ENCODE measurements at regions not wholly inside any gene's neighbourhood (a gene's known extent, or its start where the extent isn't known, plus 50 kb on each side); places are given as distances from the start of the nearest gene placed in this dataset.

GRCh38 chr6:150456466-150456865 is 87.7 kb downstream of the IYD start:
- H3K27ac Mint-ChIP-seq: peak overlapping the region in 2 of 6 donors; percentile 14 to 19
- peaks cover 7 to 13% (median 9%) of the 10 kb centered on the region in 3 donors for H3K4me1 Mint-ChIP-seq
- ATAC-seq (ENCODE audit: low read depth in 2 of 2) (no peak), DNase-seq (no peak)
- H3K27me3 Mint-ChIP-seq: peaks cover 5 to 14% (median 6%) of the 10 kb centered on the region in 3 donors
- H3K9me3 Mint-ChIP-seq: peaks cover 0 to 3% (median 3%) of the 10 kb centered on the region in 7 donors
- H3K4me3 Mint-ChIP-seq: no peak overlapping the region
- no peaks in the 10 kb centered on the region for H3K36me3 Mint-ChIP-seq

GRCh38 chr6:150456902-150457643 is 88.3 kb downstream of the IYD start:
- H3K36me3 Mint-ChIP-seq: no peaks in the 10 kb centered on the region
- H3K4me1 Mint-ChIP-seq: peaks cover 7 to 13% (median 9%) of the 10 kb centered on the region in 3 donors
- DNase-seq (no peak), ATAC-seq (ENCODE audit: low read depth in 2 of 2) (no peak)
- H3K4me3 Mint-ChIP-seq: no peak overlapping the region
- peaks cover 5 to 14% (median 6%) of the 10 kb centered on the region in 3 donors for H3K27me3 Mint-ChIP-seq
- peaks cover 0 to 6% (median 3%) of the 10 kb centered on the region in 7 donors for H3K9me3 Mint-ChIP-seq
- H3K27ac Mint-ChIP-seq: peak overlapping the region in 3 of 6 donors; percentile 14 to 56 (median 19)

GRCh38 chr6:150458579-150458978 is 89.8 kb downstream of the IYD start:
- Mint-ChIP-seq H3K4me3 (no peak overlapping the region), H3K27me3 (peaks cover 5 to 21% (median 6%) of the 10 kb centered on the region in 3 donors), H3K36me3 (no peaks in the 10 kb centered on the region), H3K27ac (no peak overlapping the region), H3K9me3 (peaks cover 0 to 6% (median 3%) of the 10 kb centered on the region in 7 donors), H3K4me1 (peaks cover 7 to 13% (median 9%) of the 10 kb centered on the region in 3 donors)
- ATAC-seq (ENCODE audit: low read depth in 2 of 2) (no peak), DNase-seq (no peak)

GRCh38 chr6:150463852-150464251 is 95.0 kb downstream of the IYD start:
- ATAC-seq (ENCODE audit: low read depth in 2 of 2): no peak
- no peaks in the 10 kb centered on the region for H3K36me3 Mint-ChIP-seq
- H3K4me1 Mint-ChIP-seq: no peaks in the 10 kb centered on the region
- peak overlapping the region in 1 of 6 donors; percentile 32 for H3K27ac Mint-ChIP-seq
- DNase-seq: no peak
- H3K9me3 Mint-ChIP-seq: peaks cover 0 to 6% (median 0%) of the 10 kb centered on the region in 7 donors
- no peak overlapping the region for H3K4me3 Mint-ChIP-seq
- peaks cover 0 to 14% (median 0%) of the 10 kb centered on the region in 3 donors for H3K27me3 Mint-ChIP-seq

- Mint-ChIP-seq H3K27ac (no peak overlapping the region), H3K9me3 (peaks cover 0 to 6% (median under 1%) of the 10 kb centered on the region in 7 donors), H3K4me1 (no peaks in the 10 kb centered on the region), H3K4me3 (no peak overlapping the region), H3K27me3 (peaks cover 0 to 12% (median 5%) of the 10 kb centered on the region in 3 donors), H3K36me3 (peaks cover 0 to 1% of the 10 kb centered on the region in 2 donors)
- no peak for DNase-seq
- ATAC-seq (ENCODE audit: low read depth in 2 of 2): no peak
These were observed 96.2 kb downstream of the IYD start for GRCh38 chr6:150464966-150465365.

GRCh38 chr6:150465610-150466009 is 96.8 kb downstream of the IYD start:
- Mint-ChIP-seq H3K9me3 (peaks cover 0 to 6% (median 2%) of the 10 kb centered on the region in 7 donors), H3K27me3 (peaks cover 0 to 15% (median 10%) of the 10 kb centered on the region in 3 donors), H3K27ac (no peak overlapping the region), H3K4me1 (no peaks in the 10 kb centered on the region), H3K36me3 (peaks cover 0 to 3% of the 10 kb centered on the region in 2 donors), H3K4me3 (no peak overlapping the region)
- ATAC-seq (ENCODE audit: low read depth in 2 of 2): no peak
- DNase-seq: no peak

- DNase-seq (no peak), ATAC-seq (ENCODE audit: low read depth in 2 of 2) (no peak)
- Mint-ChIP-seq H3K4me1 (no peaks in the 10 kb centered on the region), H3K27me3 (peaks cover 0 to 18% (median 10%) of the 10 kb centered on the region in 3 donors), H3K27ac (no peak overlapping the region), H3K4me3 (no peak overlapping the region), H3K36me3 (peaks cover 0 to 3% of the 10 kb centered on the region in 2 donors), H3K9me3 (peaks cover 0 to 6% (median 2%) of the 10 kb centered on the region in 7 donors)
These were observed 97.4 kb downstream of the IYD start for GRCh38 chr6:150466196-150466595.

GRCh38 chr6:150470131-150470530 is 101.3 kb downstream of the IYD start:
- Mint-ChIP-seq H3K4me3 (no peak overlapping the region), H3K4me1 (no peaks in the 10 kb centered on the region), H3K27ac (peak overlapping the region in 2 of 6 donors; percentile 9 to 74), H3K9me3 (peaks cover 0 to 5% (median 1%) of the 10 kb centered on the region in 7 donors), H3K36me3 (peaks cover 0 to 3% of the 10 kb centered on the region in 2 donors), H3K27me3 (peaks cover 4 to 31% (median 21%) of the 10 kb centered on the region in 3 donors)
- DNase-seq: no peak
- no peak for ATAC-seq (ENCODE audit: low read depth in 2 of 2)

- ATAC-seq (ENCODE audit: low read depth in 2 of 2) (no peak), DNase-seq (no peak)
- Mint-ChIP-seq H3K4me3 (no peak overlapping the region), H3K4me1 (no peaks in the 10 kb centered on the region), H3K27me3 (peaks cover 4 to 31% (median 21%) of the 10 kb centered on the region in 3 donors), H3K36me3 (peaks cover 0 to 3% of the 10 kb centered on the region in 2 donors), H3K27ac (no peak overlapping the region), H3K9me3 (peaks cover 0 to 5% (median 1%) of the 10 kb centered on the region in 7 donors)
These were observed 102.3 kb downstream of the IYD start for GRCh38 chr6:150470960-150471665.

- DNase-seq: no peak
- Mint-ChIP-seq H3K4me3 (no peak overlapping the region), H3K4me1 (no peaks in the 10 kb centered on the region), H3K27me3 (peaks cover 18 to 36% (median 23%) of the 10 kb centered on the region in 3 donors), H3K36me3 (peaks cover 0 to 7% of the 10 kb centered on the region in 2 donors), H3K9me3 (peaks cover 0 to 4% (median 2%) of the 10 kb centered on the region in 7 donors), H3K27ac (peak overlapping the region in 1 of 6 donors; percentile 41)
- ATAC-seq (ENCODE audit: low read depth in 2 of 2): no peak
These were observed 110.1 kb downstream of the IYD start for GRCh38 chr6:150478656-150479545.

- no peak for ATAC-seq (ENCODE audit: low read depth in 2 of 2)
- no peaks in the 10 kb centered on the region for H3K4me1 Mint-ChIP-seq
These were observed 114.1 kb downstream of the IYD start for GRCh38 chr6:150482883-150483409.

GRCh38 chr6:150485161-150485958 is 114.3 kb upstream of the PLEKHG1 start:
- ATAC-seq (ENCODE audit: low read depth in 2 of 2) (no peak), DNase-seq (no peak)
- Mint-ChIP-seq H3K36me3 (peaks cover 0 to 7% of the 10 kb centered on the region in 2 donors), H3K9me3 (peaks cover 0 to 4% (median 0%) of the 10 kb centered on the region in 7 donors), H3K4me1 (no peaks in the 10 kb centered on the region), H3K27ac (no peak overlapping the region), H3K4me3 (no peak overlapping the region), H3K27me3 (peaks cover 10 to 17% (median 10%) of the 10 kb centered on the region in 3 donors)

More at GRCh38 chr6:150482883-150483409, 114.1 kb downstream of the IYD start:
- Mint-ChIP-seq H3K4me3 (no peak overlapping the region), H3K27ac (no peak overlapping the region), H3K36me3 (peaks cover 0 to 7% of the 10 kb centered on the region in 2 donors), H3K27me3 (peaks cover 13 to 29% (median 17%) of the 10 kb centered on the region in 3 donors), H3K9me3 (peaks cover 0 to 4% (median 0%) of the 10 kb centered on the region in 7 donors)
- DNase-seq: no peak
